ENCODE measurements at regions not wholly inside any gene's neighbourhood (a gene's known extent, or its start where the extent isn't known, plus 50 kb on each side); places are given as distances from the start of the nearest gene placed in this dataset.

DNA sequence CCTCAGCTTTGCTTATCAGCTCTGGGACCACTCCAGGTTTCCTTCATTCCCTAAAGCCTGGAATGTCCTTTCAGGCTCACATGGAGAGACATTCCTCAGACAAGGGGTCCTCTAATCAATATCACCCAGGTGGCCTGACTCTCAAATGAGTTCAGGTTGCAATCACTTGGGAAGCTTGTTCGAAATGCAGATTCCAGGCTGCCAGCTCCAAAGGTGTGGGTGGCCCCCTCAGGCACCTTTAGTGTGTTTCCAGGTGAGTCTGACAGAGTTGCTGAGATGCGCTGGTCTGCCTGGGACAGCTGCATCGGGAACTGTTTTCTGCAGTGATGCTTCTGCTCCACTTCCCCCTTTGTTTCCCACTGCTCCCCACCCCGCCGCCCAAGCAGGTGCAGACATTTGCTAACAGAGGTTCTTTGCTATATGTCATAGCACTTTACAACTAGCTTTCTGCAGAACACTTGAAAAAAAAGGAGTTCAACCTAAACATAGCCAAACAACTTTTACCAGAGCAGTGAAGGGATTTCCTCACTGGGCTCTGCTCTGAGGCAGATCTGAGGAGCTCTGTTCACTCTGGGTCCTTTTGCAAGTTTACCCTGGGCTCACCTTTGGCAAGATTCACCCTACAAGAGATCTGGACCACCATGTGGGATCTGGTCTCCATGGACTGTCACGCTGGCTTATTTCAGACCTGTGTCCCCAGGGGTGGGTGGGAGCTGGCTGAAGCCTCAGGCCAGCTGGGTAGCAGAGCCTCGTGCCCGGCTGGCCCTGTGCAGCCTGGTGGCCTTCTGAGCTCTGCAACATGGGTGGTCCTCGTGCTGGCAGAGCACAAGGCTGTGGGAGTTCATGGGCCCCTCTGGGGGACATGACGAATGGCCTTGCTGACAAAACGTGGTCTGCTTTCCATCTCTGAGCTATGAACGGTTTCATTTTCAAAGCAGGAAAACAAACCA is 539.6 kb downstream of the CCDC171 start:
- Histone ChIP-seq H3K9me3 (replicated peaks) (no peaks in the 10 kb centered on the region), H3K36me3 (no peaks in the 10 kb centered on the region), H3K4me1 (replicated peaks) (peaks cover 30% of the 10 kb centered on the region), H3K27me3 (replicated peaks) (no peaks in the 10 kb centered on the region), H3K27ac (peak overlapping the region; percentile 78), H3K4me3 (no peak overlapping the region)
- DNase-seq (ENCODE audit: low read depth in 1 of 2, low spot score in 2 of 2): peak; percentile 72 to 78

DNA sequence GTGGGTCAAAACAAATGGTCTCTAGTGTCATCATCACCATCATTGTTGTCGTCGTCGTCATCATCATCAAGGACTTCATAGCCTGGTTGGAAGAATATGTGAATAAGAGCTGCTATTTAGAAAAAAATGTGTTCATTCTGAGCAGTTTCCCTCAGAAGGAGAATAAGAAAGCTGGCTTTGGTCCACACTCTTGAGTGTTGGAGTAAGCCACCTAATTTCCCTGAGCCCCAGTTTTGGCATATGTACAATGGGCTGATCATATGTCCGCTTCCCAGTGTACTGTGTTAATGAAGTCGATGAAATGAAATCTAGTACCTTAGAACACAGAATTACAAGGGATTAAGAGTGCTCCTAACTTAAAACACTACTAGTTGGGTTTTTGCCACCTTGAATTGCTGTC is 545.5 kb downstream of the CCDC171 start:
- H3K4me1 ChIP-seq (replicated peaks): peaks cover 7% of the 10 kb centered on the region
- no peaks in the 10 kb centered on the region for H3K27me3 ChIP-seq (replicated peaks)
- no peak overlapping the region for H3K4me3 ChIP-seq
- H3K9me3 ChIP-seq (replicated peaks): no peaks in the 10 kb centered on the region
- no peaks in the 10 kb centered on the region for H3K36me3 ChIP-seq
- no peak for DNase-seq (ENCODE audit: low read depth in 1 of 2, low spot score in 2 of 2)
- no peak overlapping the region for H3K27ac ChIP-seq

DNA sequence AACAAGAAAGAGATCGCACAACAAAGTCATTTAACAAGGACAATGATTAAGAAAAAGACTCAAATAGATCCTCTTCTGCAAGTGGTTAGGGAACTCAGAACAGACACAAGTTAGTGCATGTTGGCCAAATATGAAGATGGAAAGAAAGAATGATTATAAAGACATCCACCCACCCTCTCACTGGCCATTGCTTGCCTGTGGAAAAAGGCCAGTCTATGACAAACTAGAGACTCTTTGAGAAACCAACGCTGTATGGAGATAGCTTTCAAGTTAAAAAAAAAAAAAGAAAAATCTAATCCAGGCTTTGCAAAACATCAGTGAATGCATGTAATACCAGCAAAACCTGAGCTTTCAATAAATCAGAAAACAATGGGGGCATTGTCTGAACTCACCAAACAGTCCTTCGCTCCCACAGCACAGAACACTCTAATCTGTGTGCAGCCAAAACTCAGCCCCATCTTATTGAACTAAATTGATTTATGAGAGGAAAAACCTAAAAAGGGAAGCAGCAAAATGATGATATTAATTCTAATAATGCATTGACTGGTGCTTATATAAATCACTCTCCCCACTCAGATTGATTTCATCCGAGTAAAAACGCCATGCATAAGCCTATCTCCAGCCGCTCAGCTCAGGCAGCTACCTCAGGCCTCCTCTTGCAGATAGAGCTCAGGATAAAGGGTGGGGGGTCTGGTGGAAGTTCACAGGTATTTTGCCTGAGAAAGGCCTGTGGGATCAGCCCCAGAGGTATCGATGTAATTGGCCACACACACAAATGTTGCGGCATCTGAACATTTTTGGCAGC is 547.1 kb downstream of the CCDC171 start:
- DNase-seq (ENCODE audit: low read depth in 1 of 2, low spot score in 2 of 2): no peak
- no peaks in the 10 kb centered on the region for H3K36me3 ChIP-seq
- H3K4me3 ChIP-seq: no peak overlapping the region
- no peak overlapping the region for H3K27ac ChIP-seq
- H3K4me1 ChIP-seq (replicated peaks): no peaks in the 10 kb centered on the region
- H3K27me3 ChIP-seq (replicated peaks): no peaks in the 10 kb centered on the region
- H3K9me3 ChIP-seq (replicated peaks): no peaks in the 10 kb centered on the region

GRCh38 chr9:16100537-16101091 is 547.8 kb downstream of the CCDC171 start:
- Histone ChIP-seq H3K4me1 (replicated peaks) (no peaks in the 10 kb centered on the region), H3K4me3 (no peak overlapping the region), H3K9me3 (replicated peaks) (no peaks in the 10 kb centered on the region), H3K27ac (no peak overlapping the region), H3K27me3 (replicated peaks) (no peaks in the 10 kb centered on the region), H3K36me3 (no peaks in the 10 kb centered on the region)
- no peak for DNase-seq (ENCODE audit: low read depth in 1 of 2, low spot score in 2 of 2)

DNA sequence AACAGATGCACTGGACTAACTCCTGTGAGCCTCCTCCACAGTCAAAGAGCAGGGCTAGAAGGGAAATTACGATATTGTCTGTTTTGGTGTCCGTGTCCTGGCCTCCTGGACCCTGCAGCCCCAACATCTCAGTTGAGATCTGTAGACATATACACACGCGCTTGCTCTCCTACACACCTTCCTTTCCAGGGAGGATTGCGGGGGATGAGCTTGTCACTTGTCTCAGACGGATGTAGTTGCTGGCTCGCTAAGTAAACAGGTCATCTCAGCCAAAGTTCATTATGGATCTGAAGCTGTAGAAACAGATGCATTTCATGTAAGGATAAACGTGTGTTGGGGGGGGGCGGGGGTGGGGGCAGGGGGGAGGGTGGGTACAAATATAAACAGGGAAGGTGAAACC is 549.3 kb downstream of the CCDC171 start:
- no peak for DNase-seq (ENCODE audit: low read depth in 1 of 2, low spot score in 2 of 2)
- no peaks in the 10 kb centered on the region for H3K9me3 ChIP-seq (replicated peaks)

DNA sequence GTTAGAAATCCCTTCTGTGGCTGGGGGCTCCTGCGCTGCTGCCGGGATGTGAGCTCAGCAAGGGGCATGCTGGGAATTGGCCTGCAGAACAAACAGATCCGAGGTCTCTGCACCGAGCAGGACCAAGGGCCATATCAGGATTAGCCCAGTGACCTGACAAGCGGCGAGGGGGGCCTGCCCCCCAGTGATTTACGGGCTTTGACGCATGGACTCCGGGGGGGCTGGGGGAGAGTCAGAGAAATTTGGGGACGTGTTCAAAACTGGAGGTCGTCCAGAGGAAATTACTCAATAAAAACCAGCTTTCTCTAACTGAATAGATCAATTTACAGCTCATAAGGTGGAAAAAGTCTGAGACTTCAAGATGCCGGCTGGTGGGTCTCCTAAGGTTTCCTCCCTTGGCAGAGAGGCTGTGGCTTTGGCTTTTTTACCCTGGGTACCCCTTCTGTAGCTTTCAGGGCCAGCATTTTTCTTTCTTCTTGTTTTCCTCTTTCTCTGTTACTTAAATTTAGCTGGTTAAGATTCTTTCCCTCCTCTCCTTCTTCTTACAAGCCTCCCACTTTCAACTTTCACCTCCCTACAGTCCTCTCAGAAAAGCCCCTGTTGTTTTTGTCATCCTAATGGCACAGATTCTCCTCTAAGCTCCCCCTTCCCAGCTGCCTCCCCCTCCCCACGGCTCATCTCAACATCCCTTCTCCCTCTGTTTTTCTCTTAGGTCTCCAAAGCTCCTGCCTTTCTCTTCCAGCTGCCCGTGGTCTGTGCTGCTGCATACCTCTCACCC is 551.0 kb downstream of the CCDC171 start:
- Histone ChIP-seq H3K36me3 (no peaks in the 10 kb centered on the region), H3K4me1 (replicated peaks) (peaks cover 10% of the 10 kb centered on the region), H3K27me3 (replicated peaks) (no peaks in the 10 kb centered on the region), H3K27ac (no peak overlapping the region), H3K9me3 (replicated peaks) (no peaks in the 10 kb centered on the region), H3K4me3 (no peak overlapping the region)
- DNase-seq (ENCODE audit: low read depth in 1 of 2, low spot score in 2 of 2): no peak

More for the DNA sequence above, 549.3 kb downstream of the CCDC171 start:
- Histone ChIP-seq H3K36me3 (no peaks in the 10 kb centered on the region), H3K27me3 (replicated peaks) (no peaks in the 10 kb centered on the region), H3K4me1 (replicated peaks) (peaks cover 10% of the 10 kb centered on the region), H3K4me3 (no peak overlapping the region), H3K27ac (no peak overlapping the region)

DNA sequence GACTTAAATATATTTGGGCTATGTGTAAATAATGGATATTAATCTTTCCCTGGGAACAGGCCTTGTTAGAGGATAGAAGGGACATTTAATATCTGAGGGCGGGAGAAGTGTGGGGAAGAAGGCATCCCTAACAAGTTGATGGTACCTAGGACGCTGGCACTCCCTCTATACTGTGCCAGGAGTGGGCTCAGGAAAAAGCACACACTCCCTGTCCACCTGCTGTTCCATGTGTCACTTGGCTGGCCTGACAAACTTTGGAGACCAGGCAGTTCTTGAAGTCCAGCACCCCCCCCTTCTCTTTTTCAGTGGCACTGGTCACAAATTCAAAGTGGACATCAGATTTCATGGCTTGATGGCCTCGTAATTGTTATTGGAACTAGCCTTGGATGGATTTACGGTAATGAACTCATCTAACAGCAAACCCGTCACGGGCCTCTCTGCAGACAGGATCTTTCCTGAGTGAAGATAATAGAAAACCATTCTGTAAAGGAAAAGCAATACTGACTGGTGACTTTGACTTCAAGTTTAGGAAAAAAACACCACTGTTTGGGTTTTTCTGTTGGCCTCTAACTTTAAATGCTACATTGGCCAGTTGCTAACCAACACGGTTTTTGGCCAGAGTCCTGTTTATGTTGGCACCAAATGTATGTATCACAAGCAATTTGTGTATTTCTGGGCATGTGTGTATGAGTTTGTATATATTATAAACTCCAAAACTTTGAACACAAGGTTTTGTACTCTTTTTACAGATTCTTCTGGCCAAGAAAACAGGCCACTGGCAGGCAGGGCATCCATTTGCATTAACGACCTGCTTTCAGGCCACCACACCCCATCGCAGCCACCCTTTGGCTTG is 552.6 kb downstream of the CCDC171 start:
- Histone ChIP-seq H3K36me3 (no peaks in the 10 kb centered on the region), H3K4me3 (no peak overlapping the region), H3K27me3 (replicated peaks) (no peaks in the 10 kb centered on the region), H3K9me3 (replicated peaks) (no peaks in the 10 kb centered on the region), H3K27ac (no peak overlapping the region), H3K4me1 (replicated peaks) (peaks cover 10% of the 10 kb centered on the region)
- no peak for DNase-seq (ENCODE audit: low read depth in 1 of 2, low spot score in 2 of 2)

- Histone ChIP-seq H3K27me3 (replicated peaks) (no peaks in the 10 kb centered on the region), H3K4me1 (replicated peaks) (peaks cover 10% of the 10 kb centered on the region), H3K36me3 (no peaks in the 10 kb centered on the region), H3K27ac (no peak overlapping the region), H3K4me3 (no peak overlapping the region), H3K9me3 (replicated peaks) (no peaks in the 10 kb centered on the region)
- DNase-seq (ENCODE audit: low read depth in 1 of 2, low spot score in 2 of 2): no peak
Observed at GRCh38 chr9:16106021-16106571, 553.3 kb downstream of the CCDC171 start.

- no peaks in the 10 kb centered on the region for H3K9me3 ChIP-seq (replicated peaks)
- no peaks in the 10 kb centered on the region for H3K4me1 ChIP-seq (replicated peaks)
- DNase-seq (ENCODE audit: low read depth in 1 of 2, low spot score in 2 of 2): no peak
- no peak overlapping the region for H3K27ac ChIP-seq
- no peak overlapping the region for H3K4me3 ChIP-seq
- no peaks in the 10 kb centered on the region for H3K27me3 ChIP-seq (replicated peaks)
- H3K36me3 ChIP-seq: no peaks in the 10 kb centered on the region
Observed at GRCh38 chr9:16112116-16112515, 559.3 kb downstream of the CCDC171 start.

DNA sequence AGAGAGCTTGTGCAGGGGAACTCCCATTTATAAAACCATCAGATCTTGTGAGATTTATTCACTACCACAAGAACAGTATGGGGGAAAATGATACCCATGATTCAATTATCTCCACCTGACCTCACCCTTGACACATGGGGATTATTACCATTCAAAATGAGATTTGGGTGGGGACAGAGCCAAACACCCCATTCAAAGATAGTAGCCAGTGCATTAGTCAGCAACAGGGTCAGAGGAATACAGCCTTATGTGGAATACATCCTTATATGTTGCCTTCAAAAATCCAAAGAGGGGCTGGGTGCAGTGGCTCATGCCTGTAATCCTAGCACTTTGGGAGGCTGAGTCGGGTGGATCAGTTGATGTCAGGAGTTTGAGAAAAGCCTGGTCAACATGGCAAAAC is 563.2 kb downstream of the CCDC171 start:
- H3K27ac ChIP-seq: no peak overlapping the region
- H3K27me3 ChIP-seq (replicated peaks): no peaks in the 10 kb centered on the region
- no peak overlapping the region for H3K4me3 ChIP-seq
- H3K36me3 ChIP-seq: no peaks in the 10 kb centered on the region
- no peaks in the 10 kb centered on the region for H3K9me3 ChIP-seq (replicated peaks)
- H3K4me1 ChIP-seq (replicated peaks): peaks cover 20% of the 10 kb centered on the region
- no peak for DNase-seq (ENCODE audit: low read depth in 1 of 2, low spot score in 2 of 2)

DNA sequence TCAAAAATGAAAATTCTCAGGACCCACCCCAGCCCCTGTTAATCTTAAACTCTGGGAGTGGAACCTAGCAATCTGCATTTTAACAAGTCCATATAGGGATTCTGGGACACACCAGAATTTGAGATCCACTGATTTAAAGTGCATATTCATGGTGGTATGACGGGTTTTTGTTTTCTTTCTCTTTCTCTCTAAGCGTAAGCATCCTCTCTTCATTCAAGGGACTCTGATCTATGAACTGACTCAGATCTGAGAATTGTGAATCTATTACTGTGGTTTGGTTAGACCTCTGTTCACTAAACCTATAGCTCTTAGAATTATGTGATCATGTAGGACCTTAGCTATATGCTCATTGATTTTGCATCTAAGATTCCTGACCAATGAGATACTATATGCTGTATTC is 565.2 kb downstream of the CCDC171 start:
- Histone ChIP-seq H3K27ac (no peak overlapping the region), H3K27me3 (replicated peaks) (no peaks in the 10 kb centered on the region), H3K4me3 (no peak overlapping the region), H3K9me3 (replicated peaks) (no peaks in the 10 kb centered on the region), H3K4me1 (replicated peaks) (peaks cover 31% of the 10 kb centered on the region), H3K36me3 (no peaks in the 10 kb centered on the region)
- no peak for DNase-seq (ENCODE audit: low read depth in 1 of 2, low spot score in 2 of 2)

Measured in SJSA1 (cell line).